ENCODE measurements at regions not wholly inside any gene's neighbourhood (a gene's known extent, or its start where the extent isn't known, plus 50 kb on each side); places are given as distances from the start of the nearest gene placed in this dataset.

DNA sequence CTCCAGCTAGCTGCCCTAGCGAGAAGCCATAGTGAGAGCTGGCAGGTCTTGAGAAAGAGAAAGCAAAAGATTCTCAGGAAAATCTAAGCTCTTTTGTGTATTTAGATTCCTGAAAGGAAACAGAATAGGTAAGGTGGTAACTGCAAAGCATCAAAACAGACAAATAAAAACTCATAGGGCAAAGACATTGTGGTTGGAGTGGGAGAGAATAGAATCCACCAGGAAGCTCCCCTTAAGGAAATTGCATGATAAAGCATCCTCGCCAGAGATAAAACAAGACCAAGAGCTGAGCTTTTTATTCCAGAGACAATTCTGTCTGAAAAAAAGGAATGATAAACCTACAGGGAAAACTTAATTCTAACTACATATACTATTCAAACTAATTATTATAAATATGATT lies 232.6 kb downstream of the SI start:
- TF ChIP-seq CTCF (IDR thresholded peaks at IDR 0.05; ENCODE audit: borderline replicate concordance, control extremely low read depth, extremely low read depth, insufficient read depth, missing control alignments), result no peak
- DNase-seq (ENCODE audit: low spot score), result no peak
- in situ Hi-C loops (cut with MboI; ENCODE audit: low sequenced_read_pairs, unreplicated experiment), result no loop called here

- in situ Hi-C loops (cut with MboI; ENCODE audit: low sequenced_read_pairs, unreplicated experiment), result no loop called here
- no peak for TF ChIP-seq CTCF (IDR thresholded peaks at IDR 0.05; ENCODE audit: borderline replicate concordance, control extremely low read depth, extremely low read depth, insufficient read depth, missing control alignments)
Measured at GRCh38 chr3:164832216-164832615, 246.1 kb downstream of the SI start.

DNA sequence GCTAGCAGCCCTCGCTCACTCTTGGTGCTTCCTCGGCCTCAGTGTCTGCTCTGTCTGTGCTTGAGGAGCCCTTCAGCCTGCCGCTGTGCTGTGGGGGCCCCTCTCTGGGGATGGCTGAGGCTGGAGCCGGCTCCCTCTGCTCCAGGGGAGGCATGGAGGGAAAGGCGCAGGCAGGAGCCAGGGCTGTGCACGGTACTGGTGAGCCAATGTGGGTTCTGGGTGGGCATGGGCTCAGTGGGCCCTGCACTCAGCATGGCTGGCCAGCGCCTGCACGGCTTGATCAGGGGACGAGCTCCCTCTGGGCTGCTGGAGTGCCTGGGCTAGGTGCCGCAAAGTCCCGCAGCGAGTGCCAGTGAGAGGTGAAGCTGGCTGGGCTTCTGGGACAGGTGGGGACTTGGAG lies 260.0 kb downstream of the SI start:
- no peak for DNase-seq (ENCODE audit: low spot score)
- in situ Hi-C loops (cut with MboI; ENCODE audit: low sequenced_read_pairs, unreplicated experiment), result no loop called here
- TF ChIP-seq CTCF (IDR thresholded peaks at IDR 0.05; ENCODE audit: borderline replicate concordance, control extremely low read depth, extremely low read depth, insufficient read depth, missing control alignments), result no peak

More at GRCh38 chr3:164832216-164832615, 246.1 kb downstream of the SI start:
- no peak for DNase-seq (ENCODE audit: low spot score)

DNA sequence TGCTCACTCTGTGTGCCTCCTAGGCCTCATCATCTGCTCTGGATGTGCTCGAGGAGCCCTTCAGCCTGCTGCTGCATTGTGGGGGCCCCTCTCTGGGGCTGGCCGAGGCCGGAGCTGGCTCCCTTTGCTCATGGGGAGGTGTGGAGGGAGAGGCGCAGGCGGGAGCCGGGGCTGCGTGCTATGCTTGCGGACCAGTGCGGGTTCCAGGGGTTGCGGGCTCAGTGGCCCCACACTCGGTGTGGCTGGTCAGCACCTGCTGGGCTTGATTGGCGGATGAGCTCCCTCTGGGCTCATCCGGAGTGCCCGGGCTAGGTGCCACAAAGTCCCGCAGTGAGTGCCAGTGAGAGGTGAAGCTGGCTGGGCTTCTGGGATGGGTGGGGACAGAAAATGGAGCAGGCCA lies 264.2 kb downstream of the SI start:
- no peak for DNase-seq (ENCODE audit: low spot score)
- TF ChIP-seq CTCF (IDR thresholded peaks at IDR 0.05; ENCODE audit: borderline replicate concordance, control extremely low read depth, extremely low read depth, insufficient read depth, missing control alignments), result no peak
- in situ Hi-C loops (cut with MboI; ENCODE audit: low sequenced_read_pairs, unreplicated experiment), result no loop called here

DNA sequence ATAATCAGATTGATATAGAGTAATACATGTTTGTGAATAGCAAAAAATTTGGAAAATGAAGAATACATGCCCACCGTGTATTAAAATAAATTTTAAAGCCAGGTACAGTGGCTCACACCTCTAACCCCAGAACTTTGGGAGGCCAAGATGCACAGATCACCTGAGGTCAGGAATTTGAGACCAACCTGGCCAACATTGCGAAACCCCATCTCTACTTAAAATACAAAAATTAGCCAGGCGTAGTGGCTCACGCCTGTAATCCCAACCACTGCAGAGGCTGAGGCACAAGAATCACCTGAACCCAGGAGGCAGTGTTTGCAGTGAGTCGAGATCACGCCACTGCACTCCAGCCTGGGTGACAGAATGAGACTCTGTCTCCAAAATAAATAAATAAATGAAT lies 266.3 kb downstream of the SI start:
- no peak for DNase-seq (ENCODE audit: low spot score)
- in situ Hi-C loops (cut with MboI; ENCODE audit: low sequenced_read_pairs, unreplicated experiment), result no loop called here
- no peak for TF ChIP-seq CTCF (IDR thresholded peaks at IDR 0.05; ENCODE audit: borderline replicate concordance, control extremely low read depth, extremely low read depth, insufficient read depth, missing control alignments)

DNA sequence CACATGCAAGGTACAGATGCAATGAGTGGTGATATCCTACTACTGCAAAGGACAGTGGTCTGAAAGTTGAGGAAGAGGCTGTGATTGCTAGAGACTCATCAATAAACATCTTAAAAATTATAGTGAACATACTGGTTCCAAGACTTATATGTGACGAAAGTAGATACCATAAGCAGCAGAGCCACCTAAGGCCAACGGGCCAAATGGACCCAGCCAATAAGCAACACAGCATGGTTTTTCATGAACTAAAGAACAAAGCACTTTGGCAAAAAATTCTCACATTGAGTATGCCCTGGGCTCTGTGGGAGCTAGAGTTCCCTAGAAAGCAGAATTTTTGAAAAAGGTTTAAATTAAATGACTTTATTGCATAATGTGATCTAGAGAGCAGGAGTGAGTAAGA lies 272.1 kb downstream of the SI start:
- in situ Hi-C loops (cut with MboI; ENCODE audit: low sequenced_read_pairs, unreplicated experiment), result no loop called here
- no peak for DNase-seq (ENCODE audit: low spot score)
- TF ChIP-seq CTCF (IDR thresholded peaks at IDR 0.05; ENCODE audit: borderline replicate concordance, control extremely low read depth, extremely low read depth, insufficient read depth, missing control alignments), result no peak

GRCh38 chr3:164794099-164794498 lies 284.2 kb downstream of the SI start:
- no peak for TF ChIP-seq CTCF (IDR thresholded peaks at IDR 0.05; ENCODE audit: borderline replicate concordance, control extremely low read depth, extremely low read depth, insufficient read depth, missing control alignments)
- no peak for DNase-seq (ENCODE audit: low spot score)
- in situ Hi-C loops (cut with MboI; ENCODE audit: low sequenced_read_pairs, unreplicated experiment), result no loop called here
